ENCODE measurements at regions not wholly inside any gene's neighbourhood (a gene's known extent, or its start where the extent isn't known, plus 50 kb on each side); places are given as distances from the start of the nearest gene placed in this dataset.

DNA sequence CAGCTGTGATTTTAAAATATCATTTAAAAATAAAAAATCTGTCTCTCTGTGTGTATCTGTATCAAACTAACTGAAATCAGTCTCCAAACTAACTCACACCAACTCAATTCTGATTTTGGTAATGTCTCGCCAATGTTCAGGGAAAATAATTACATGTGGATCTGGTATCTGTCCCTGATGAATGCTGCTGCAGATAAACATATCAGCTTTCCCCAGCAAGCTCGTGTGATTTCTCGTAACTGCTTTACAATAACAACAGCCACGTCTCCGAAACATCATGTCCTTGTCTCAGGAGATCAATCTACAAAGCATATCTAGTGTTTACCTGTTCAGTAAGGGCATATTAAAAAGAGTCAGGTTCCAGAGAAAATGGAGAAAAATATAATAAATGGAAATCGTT, 129.0 kb downstream of the IRS2 start:
- Mint-ChIP-seq H3K27me3 (ENCODE audit: low read depth in 3 of 3) (peaks cover 0 to 2% (median 0%) of the 10 kb centered on the region in 3 donors), H3K27ac (no peak overlapping the region), H3K4me1 (peaks cover 46% of the 10 kb centered on the region), H3K36me3 (peaks cover 0 to 3% of the 10 kb centered on the region in 2 donors), H3K4me3 (no peak overlapping the region), H3K9me3 (peaks cover 0 to 2% (median 0%) of the 10 kb centered on the region in 7 donors)
- H3K36me3 ChIP-seq (replicated peaks in 1 of 2; ENCODE audit: control insufficient read depth in 1 of 2, insufficient read depth in 2 of 2, low read length in 2 of 2), result no peaks in the 10 kb centered on the region
- no peak overlapping the region for H2AFZ ChIP-seq (ENCODE audit: insufficient read depth, low read depth, low read length, poor library complexity, severe bottlenecking)
- DNase-seq, result no peak
- no peaks in the 10 kb centered on the region for H3K79me2 ChIP-seq (ENCODE audit: insufficient read depth, low read length)
- peaks cover 45 to 51% of the 10 kb centered on the region in 2 donors for H3K4me1 ChIP-seq (ENCODE audit: control insufficient read depth in 1 of 2, insufficient read depth in 2 of 2, low read length in 2 of 2)
- WGBS (ENCODE audit: insufficient coverage), result no CpG with 5 or more reads among the region's 6 CpGs
- no peaks in the 10 kb centered on the region for H4K20me1 ChIP-seq (ENCODE audit: insufficient read depth, low read length)
- H3K4me3 ChIP-seq (replicated peaks in 1 of 3; ENCODE audit: low read depth in 2 of 3, low read length in 3 of 3), result no peak overlapping the region
- intact Hi-C loops (cut with micrococcal nuclease), result loop anchor here in 1 of 2 donors (5.0 to 10.0 kb wide), 2 partner anchors 40 to 273 kb away; no protein-coding TSS in a partner anchor
- TF ChIP-seq, protein P1, sequence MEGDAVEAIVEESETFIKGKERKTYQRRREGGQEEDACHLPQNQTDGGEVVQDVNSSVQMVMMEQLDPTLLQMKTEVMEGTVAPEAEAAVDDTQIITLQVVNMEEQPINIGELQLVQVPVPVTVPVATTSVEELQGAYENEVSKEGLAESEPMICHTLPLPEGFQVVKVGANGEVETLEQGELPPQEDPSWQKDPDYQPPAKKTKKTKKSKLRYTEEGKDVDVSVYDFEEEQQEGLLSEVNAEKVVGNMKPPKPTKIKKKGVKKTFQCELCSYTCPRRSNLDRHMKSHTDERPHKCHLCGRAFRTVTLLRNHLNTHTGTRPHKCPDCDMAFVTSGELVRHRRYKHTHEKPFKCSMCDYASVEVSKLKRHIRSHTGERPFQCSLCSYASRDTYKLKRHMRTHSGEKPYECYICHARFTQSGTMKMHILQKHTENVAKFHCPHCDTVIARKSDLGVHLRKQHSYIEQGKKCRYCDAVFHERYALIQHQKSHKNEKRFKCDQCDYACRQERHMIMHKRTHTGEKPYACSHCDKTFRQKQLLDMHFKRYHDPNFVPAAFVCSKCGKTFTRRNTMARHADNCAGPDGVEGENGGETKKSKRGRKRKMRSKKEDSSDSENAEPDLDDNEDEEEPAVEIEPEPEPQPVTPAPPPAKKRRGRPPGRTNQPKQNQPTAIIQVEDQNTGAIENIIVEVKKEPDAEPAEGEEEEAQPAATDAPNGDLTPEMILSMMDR (IDR thresholded peaks at IDR 0.05), result no peak
- H3K27ac ChIP-seq (ENCODE audit: low read depth in 1 of 2, low read length in 2 of 2), result no peak overlapping the region
- no peaks in the 10 kb centered on the region for H3K27me3 ChIP-seq (ENCODE audit: control insufficient read depth in 2 of 2, insufficient read depth in 2 of 2, low read length in 2 of 2)
- H3K4me2 ChIP-seq (replicated peaks; ENCODE audit: extremely low read depth, low read length, poor library complexity, severe bottlenecking), result no peak overlapping the region
- no peaks in the 10 kb centered on the region for H3K9me3 ChIP-seq (replicated peaks in 1 of 2; ENCODE audit: control insufficient read depth in 1 of 2, insufficient read depth in 1 of 2, low read length in 2 of 2)
- H3K9ac ChIP-seq (ENCODE audit: insufficient read depth, low read length, poor library complexity, severe bottlenecking), result no peak overlapping the region

DNA sequence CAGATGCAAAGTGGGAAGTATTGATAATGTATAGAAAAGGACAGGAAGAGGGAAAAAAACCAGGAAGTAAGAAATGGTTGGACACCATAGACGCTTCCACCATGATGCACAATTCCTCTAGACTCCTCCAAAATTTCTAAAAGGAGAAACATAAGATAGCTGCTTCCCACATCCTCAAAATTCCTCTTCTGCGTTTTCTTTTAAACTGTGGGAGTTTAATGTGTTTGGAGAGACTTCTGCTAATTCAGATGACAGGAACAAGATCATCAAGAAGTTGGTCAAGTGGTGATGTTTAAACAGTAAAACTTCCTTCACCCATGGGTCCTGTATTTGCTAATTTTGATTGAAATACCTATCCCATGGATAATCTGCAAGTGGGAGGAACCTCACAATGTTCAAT, 130.2 kb downstream of the IRS2 start:
- peak overlapping the region; percentile 93 to 100 (median 98) for H3K27ac Mint-ChIP-seq
- Histone ChIP-seq H3K27ac (ENCODE audit: low read depth in 1 of 2, low read length in 2 of 2) (peak overlapping the region; percentile 87 to 91), H3K9ac (ENCODE audit: insufficient read depth, low read length, poor library complexity, severe bottlenecking) (no peak overlapping the region), H4K20me1 (ENCODE audit: insufficient read depth, low read length) (no peaks in the 10 kb centered on the region), H3K27me3 (ENCODE audit: control insufficient read depth in 2 of 2, insufficient read depth in 2 of 2, low read length in 2 of 2) (no peaks in the 10 kb centered on the region), H2AFZ (ENCODE audit: insufficient read depth, low read depth, low read length, poor library complexity, severe bottlenecking) (no peak overlapping the region), H3K4me1 (ENCODE audit: control insufficient read depth in 1 of 2, insufficient read depth in 2 of 2, low read length in 2 of 2) (peaks cover 57 to 63% of the 10 kb centered on the region in 2 donors), H3K9me3 (replicated peaks in 1 of 2; ENCODE audit: control insufficient read depth in 1 of 2, insufficient read depth in 1 of 2, low read length in 2 of 2) (no peaks in the 10 kb centered on the region), H3K79me2 (ENCODE audit: insufficient read depth, low read length) (no peaks in the 10 kb centered on the region), H3K4me2 (replicated peaks; ENCODE audit: extremely low read depth, low read length, poor library complexity, severe bottlenecking) (no peak overlapping the region), H3K36me3 (replicated peaks in 1 of 2; ENCODE audit: control insufficient read depth in 1 of 2, insufficient read depth in 2 of 2, low read length in 2 of 2) (no peaks in the 10 kb centered on the region), H3K4me3 (replicated peaks in 1 of 3; ENCODE audit: low read depth in 2 of 3, low read length in 3 of 3) (peak overlapping the region in 1 of 3 experiments; percentile 35)
- peak in 1 of 3 donors; percentile 14 for DNase-seq
- H3K36me3 Mint-ChIP-seq, result peaks cover 0 to 3% of the 10 kb centered on the region in 2 donors
- TF ChIP-seq, protein P1 (IDR thresholded peaks at IDR 0.05), result no peak
- H3K4me1 Mint-ChIP-seq, result peaks cover 58% of the 10 kb centered on the region
- WGBS (ENCODE audit: insufficient coverage), result no CpG with 5 or more reads among the region's 2 CpGs
- no peak overlapping the region for H3K4me3 Mint-ChIP-seq
- H3K9me3 Mint-ChIP-seq, result peaks cover 0 to 2% (median 0%) of the 10 kb centered on the region in 7 donors
- intact Hi-C loops (cut with micrococcal nuclease), result loop anchor here in 1 of 2 donors (5.0 to 10.0 kb wide), 2 partner anchors 41 to 271 kb away; no protein-coding TSS in a partner anchor
- H3K27me3 Mint-ChIP-seq (ENCODE audit: low read depth in 3 of 3), result peaks cover 0 to 2% (median 2%) of the 10 kb centered on the region in 3 donors

All from CD14-positive monocyte (primary cell).